Vagina (tissue), 2 donors: ENCODE measurements at regions not wholly inside any gene's neighbourhood (a gene's known extent, or its start where the extent isn't known, plus 50 kb on each side); places are given as distances from the start of the nearest gene placed in this dataset.
"Not testable (repeated sequence)": the region's sequence is repeated elsewhere in the genome, so short reads cannot be mapped to it uniquely, and the experiment has no call there.

Experiments used
- DNase-seq, 2 donors: peaks; one replicate each; pipeline ENCODE4 v3.0.0-alpha.2; 2017; ENCODE audit errors: extremely low spot score in 2 of 2
- H3K27ac ChIP-seq: fragments of 200-600 bp; sonication (generic); one replicate; pipeline ENCODE4 v1.5.1; 2019
- H3K27me3 ChIP-seq: fragments of 200-600 bp; sonication (generic); one replicate; pipeline ENCODE4 v1.5.1; 2019
- H3K36me3 ChIP-seq, 2 donors: fragments of 200-600 bp; sonication (generic); one replicate each; pipeline ENCODE4 v1.5.1; 2017 to 2019
- H3K4me1 ChIP-seq: fragments of 200-600 bp; sonication (generic); one replicate; pipeline ENCODE4 v1.5.1; 2019
- H3K4me3 ChIP-seq, 2 donors: fragments of 200-600 bp; sonication (generic); 1 replicate in 1 of 2; 2 replicates in 1 of 2; pipeline ENCODE4 v1.5.1; 2016 to 2019
- H3K9me3 ChIP-seq: fragments of 200-600 bp; sonication (generic); one replicate; pipeline ENCODE4 v1.5.1; 2019
- POLR2A ChIP-seq, 2 donors: fragments of 450-650 bp; IDR thresholded peaks; one replicate each; pipeline ENCODE4 v1.6.1; 2017; ENCODE audit warnings: antibody characterized with exemption in 2 of 2, mild to moderate bottlenecking in 2 of 2, moderate library complexity in 2 of 2
- POLR2AphosphoS5 ChIP-seq, 2 donors: sonication (generic); formaldehyde crosslinking; IDR thresholded peaks; one replicate each; pipeline ENCODE4 v1.9.0; 2017; ENCODE audit warnings: antibody characterized with exemption in 2 of 2, mild to moderate bottlenecking in 2 of 2, low read depth in 1 of 2; ENCODE audit not compliant: insufficient read depth in 1 of 2
- intact Hi-C: fragments of 100-400 bp; cut with DNase I; formaldehyde crosslinking; loops from one replicate; pipeline ENCODE4 v1.15.1; 2023
- TF ChIP-seq, protein P1 (sequence below), 3 experiments: fragments of 450-650 bp in 2 of 3; fragments of 200-600 bp in 1 of 3; sonication (generic) in 1 of 3; IDR thresholded peaks; one replicate each; pipeline ENCODE4 v1.5.1; 2017 to 2019; ENCODE audit warnings: antibody characterized with exemption in 3 of 3, mild to moderate bottlenecking in 2 of 3, moderate library complexity in 2 of 3

DNA sequence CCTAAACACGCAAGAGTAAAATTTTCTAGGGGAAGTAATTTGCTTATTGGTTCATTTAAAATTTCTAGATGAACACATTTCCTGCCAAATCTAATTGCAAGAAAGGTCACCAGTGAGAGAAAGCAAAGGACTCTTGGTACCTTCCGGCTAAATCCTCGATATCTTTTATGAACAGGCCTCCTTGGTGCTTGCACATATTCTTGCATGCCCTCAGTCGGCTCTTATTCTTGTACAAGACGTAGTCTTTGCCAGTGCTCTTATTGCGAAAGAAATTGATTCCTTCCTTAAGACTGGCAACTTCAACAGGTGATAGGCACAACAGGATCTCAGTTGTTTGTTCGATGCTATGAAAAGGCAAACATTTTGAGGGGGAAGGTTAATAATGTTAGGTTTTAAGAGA is 141.7 kb upstream of the CARMIL1 start:
- TF ChIP-seq POLR2A (IDR thresholded peaks at IDR 0.05) (no peak), POLR2AphosphoS5 (IDR thresholded peaks at IDR 0.05; ENCODE audit: insufficient read depth in 1 of 2, low read depth in 1 of 2) (no peak)
- TF ChIP-seq, protein P1, sequence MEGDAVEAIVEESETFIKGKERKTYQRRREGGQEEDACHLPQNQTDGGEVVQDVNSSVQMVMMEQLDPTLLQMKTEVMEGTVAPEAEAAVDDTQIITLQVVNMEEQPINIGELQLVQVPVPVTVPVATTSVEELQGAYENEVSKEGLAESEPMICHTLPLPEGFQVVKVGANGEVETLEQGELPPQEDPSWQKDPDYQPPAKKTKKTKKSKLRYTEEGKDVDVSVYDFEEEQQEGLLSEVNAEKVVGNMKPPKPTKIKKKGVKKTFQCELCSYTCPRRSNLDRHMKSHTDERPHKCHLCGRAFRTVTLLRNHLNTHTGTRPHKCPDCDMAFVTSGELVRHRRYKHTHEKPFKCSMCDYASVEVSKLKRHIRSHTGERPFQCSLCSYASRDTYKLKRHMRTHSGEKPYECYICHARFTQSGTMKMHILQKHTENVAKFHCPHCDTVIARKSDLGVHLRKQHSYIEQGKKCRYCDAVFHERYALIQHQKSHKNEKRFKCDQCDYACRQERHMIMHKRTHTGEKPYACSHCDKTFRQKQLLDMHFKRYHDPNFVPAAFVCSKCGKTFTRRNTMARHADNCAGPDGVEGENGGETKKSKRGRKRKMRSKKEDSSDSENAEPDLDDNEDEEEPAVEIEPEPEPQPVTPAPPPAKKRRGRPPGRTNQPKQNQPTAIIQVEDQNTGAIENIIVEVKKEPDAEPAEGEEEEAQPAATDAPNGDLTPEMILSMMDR (IDR thresholded peaks at IDR 0.05) = no peak
- no peaks in the 10 kb centered on the region for H3K9me3 ChIP-seq
- no peak for DNase-seq
- peaks cover 19% of the 10 kb centered on the region for H3K4me1 ChIP-seq
- intact Hi-C loops = loop anchor here (10.0 kb wide), 1 partner anchor 47 kb away; no protein-coding TSS in a partner anchor
- H3K27ac ChIP-seq = peak overlapping the region; percentile 91
- H3K36me3 ChIP-seq = no peaks in the 10 kb centered on the region
- no peaks in the 10 kb centered on the region for H3K27me3 ChIP-seq
- peak overlapping the region; percentile 41 to 52 for H3K4me3 ChIP-seq

GRCh38 chr6:25137916-25138232 is 141.3 kb upstream of the CARMIL1 start:
- peak overlapping the region; percentile 41 to 52 for H3K4me3 ChIP-seq
- no peaks in the 10 kb centered on the region for H3K27me3 ChIP-seq
- intact Hi-C loops = loop anchor here (10.0 kb wide), 1 partner anchor 47 kb away; no protein-coding TSS in a partner anchor
- no peaks in the 10 kb centered on the region for H3K9me3 ChIP-seq
- TF ChIP-seq POLR2AphosphoS5 (IDR thresholded peaks at IDR 0.05; ENCODE audit: insufficient read depth in 1 of 2, low read depth in 1 of 2) = no peak
- no peak for TF ChIP-seq POLR2A (IDR thresholded peaks at IDR 0.05)
- TF ChIP-seq, protein P1 (IDR thresholded peaks at IDR 0.05) = no peak
- H3K4me1 ChIP-seq = peaks cover 19% of the 10 kb centered on the region
- DNase-seq = no peak
- no peaks in the 10 kb centered on the region for H3K36me3 ChIP-seq
- H3K27ac ChIP-seq = peak overlapping the region; percentile 91

- H3K27me3 ChIP-seq = no peaks in the 10 kb centered on the region
- TF ChIP-seq POLR2AphosphoS5 (IDR thresholded peaks at IDR 0.05; ENCODE audit: insufficient read depth in 1 of 2, low read depth in 1 of 2) (peak in 1 of 2 donors; percentile 35), POLR2A (IDR thresholded peaks at IDR 0.05) (peak in 1 of 2 donors; percentile 45)
- TF ChIP-seq, protein P1 (IDR thresholded peaks at IDR 0.05) = peak in 1 of 3 experiments; percentile 25
- peak overlapping the region; percentile 41 to 52 for H3K4me3 ChIP-seq
- H3K9me3 ChIP-seq = no peaks in the 10 kb centered on the region
- peaks cover 19% of the 10 kb centered on the region for H3K4me1 ChIP-seq
- no peaks in the 10 kb centered on the region for H3K36me3 ChIP-seq
- H3K27ac ChIP-seq = peak overlapping the region; percentile 91
- intact Hi-C loops = loop anchor here (10.0 kb wide), 1 partner anchor 46 kb away; no protein-coding TSS in a partner anchor
- DNase-seq = no peak
Measured at GRCh38 chr6:25138233-25138933, 140.8 kb upstream of the CARMIL1 start.

GRCh38 chr6:25138934-25139415 is 140.2 kb upstream of the CARMIL1 start:
- H3K4me3 ChIP-seq = peak overlapping the region; percentile 41 to 52
- H3K4me1 ChIP-seq = peaks cover 19% of the 10 kb centered on the region
- H3K9me3 ChIP-seq = no peaks in the 10 kb centered on the region
- TF ChIP-seq, protein P1 (IDR thresholded peaks at IDR 0.05) = no peak
- TF ChIP-seq POLR2A (IDR thresholded peaks at IDR 0.05) (no peak), POLR2AphosphoS5 (IDR thresholded peaks at IDR 0.05; ENCODE audit: insufficient read depth in 1 of 2, low read depth in 1 of 2) (no peak)
- peak overlapping the region; percentile 91 for H3K27ac ChIP-seq
- H3K36me3 ChIP-seq = no peaks in the 10 kb centered on the region
- intact Hi-C loops = loop anchor here (10.0 kb wide), 1 partner anchor 46 kb away; no protein-coding TSS in a partner anchor
- DNase-seq = no peak
- H3K27me3 ChIP-seq = no peaks in the 10 kb centered on the region

DNA sequence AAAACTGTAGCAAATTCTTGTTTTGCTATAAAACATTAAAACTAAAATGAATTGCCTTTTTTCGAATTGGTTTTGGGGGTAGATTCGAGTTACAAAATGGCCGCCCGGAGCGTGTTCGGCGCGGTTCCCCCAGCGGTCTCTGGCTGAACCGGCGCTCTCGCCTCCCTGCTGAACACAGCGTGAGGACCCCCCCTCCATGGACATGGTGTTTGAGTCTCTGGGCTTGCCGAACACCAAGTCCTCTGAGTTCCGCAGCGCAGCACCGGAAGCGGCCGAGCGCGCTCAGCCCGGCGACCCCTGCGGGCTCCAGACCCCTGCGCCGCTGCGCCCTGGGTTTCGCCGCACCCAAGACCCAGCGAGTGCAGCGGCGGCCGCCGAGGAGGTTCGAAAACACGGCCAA is 139.6 kb upstream of the CARMIL1 start:
- intact Hi-C loops = loop anchor here (10.0 kb wide), 1 partner anchor 45 kb away; no protein-coding TSS in a partner anchor
- not testable (repeated sequence) for H3K9me3 ChIP-seq, H3K27me3 ChIP-seq, DNase-seq, H3K36me3 ChIP-seq
- peak overlapping the region; percentile 91 for H3K27ac ChIP-seq
- peak overlapping the region in 1 of 2 donors; percentile 52 for H3K4me3 ChIP-seq
- peaks cover 19% of the 10 kb centered on the region for H3K4me1 ChIP-seq
